ENCODE measurements at regions not wholly inside any gene's neighbourhood (a gene's known extent, or its start where the extent isn't known, plus 50 kb on each side); places are given as distances from the start of the nearest gene placed in this dataset.
"Not testable (repeated sequence)": the region's sequence is repeated elsewhere in the genome, so short reads cannot be mapped to it uniquely, and the experiment has no call there.

DNA sequence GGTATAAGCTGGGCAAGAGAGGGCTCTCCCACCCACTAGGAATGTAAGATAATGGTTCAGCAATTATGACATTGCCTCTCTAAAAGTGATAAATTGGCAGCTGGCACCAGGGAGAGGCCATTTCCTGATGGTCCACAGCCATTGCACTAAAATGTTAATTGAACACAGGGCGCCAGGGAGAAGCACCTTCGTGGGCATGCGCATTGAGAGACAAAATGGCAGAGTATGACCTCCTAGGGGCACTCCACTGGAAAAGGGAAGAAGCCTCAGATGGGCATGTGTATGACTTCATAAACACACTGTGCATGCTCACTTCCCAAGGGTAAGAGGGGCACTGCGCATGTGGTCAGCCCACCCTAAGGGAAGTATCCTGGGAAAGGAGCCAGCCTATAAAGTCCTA lies 419.2 kb downstream of the AGTPBP1 start:
- Mint-ChIP-seq H3K9me3 (ENCODE audit: low read depth) (peaks cover 23% of the 10 kb centered on the region), H3K4me3 (ENCODE audit: low read depth) (no peak overlapping the region), H3K36me3 (ENCODE audit: insufficient read depth) (peaks cover 3% of the 10 kb centered on the region), H3K27me3 (no peaks in the 10 kb centered on the region), H3K27ac (no peak overlapping the region), H3K4me1 (ENCODE audit: low read depth) (peaks cover 18% of the 10 kb centered on the region)
- DNase-seq (ENCODE audit: low spot score, unreplicated experiment), result no peak
- TF ChIP-seq, protein P1, sequence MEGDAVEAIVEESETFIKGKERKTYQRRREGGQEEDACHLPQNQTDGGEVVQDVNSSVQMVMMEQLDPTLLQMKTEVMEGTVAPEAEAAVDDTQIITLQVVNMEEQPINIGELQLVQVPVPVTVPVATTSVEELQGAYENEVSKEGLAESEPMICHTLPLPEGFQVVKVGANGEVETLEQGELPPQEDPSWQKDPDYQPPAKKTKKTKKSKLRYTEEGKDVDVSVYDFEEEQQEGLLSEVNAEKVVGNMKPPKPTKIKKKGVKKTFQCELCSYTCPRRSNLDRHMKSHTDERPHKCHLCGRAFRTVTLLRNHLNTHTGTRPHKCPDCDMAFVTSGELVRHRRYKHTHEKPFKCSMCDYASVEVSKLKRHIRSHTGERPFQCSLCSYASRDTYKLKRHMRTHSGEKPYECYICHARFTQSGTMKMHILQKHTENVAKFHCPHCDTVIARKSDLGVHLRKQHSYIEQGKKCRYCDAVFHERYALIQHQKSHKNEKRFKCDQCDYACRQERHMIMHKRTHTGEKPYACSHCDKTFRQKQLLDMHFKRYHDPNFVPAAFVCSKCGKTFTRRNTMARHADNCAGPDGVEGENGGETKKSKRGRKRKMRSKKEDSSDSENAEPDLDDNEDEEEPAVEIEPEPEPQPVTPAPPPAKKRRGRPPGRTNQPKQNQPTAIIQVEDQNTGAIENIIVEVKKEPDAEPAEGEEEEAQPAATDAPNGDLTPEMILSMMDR (IDR thresholded peaks at IDR 0.05; ENCODE audit: unreplicated experiment), result no peak

DNA sequence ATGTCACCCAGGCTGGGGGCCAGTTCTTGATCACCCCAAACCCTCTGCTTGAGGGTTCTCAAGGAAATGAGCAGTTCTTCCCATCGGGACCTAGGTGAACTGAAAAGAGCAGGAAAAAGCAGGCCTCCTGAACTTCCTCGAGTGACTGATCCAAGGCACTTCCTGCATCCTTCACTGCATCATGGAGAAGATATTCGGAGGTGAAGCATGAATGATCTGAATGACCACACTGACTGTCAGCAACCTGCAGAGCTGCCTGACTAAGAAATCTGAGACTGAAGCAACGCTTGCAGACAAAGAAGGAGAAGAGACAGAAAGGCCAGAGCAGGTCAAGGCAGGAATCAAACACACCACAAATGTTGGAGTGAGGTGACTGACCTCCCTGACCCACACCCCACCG lies 420.2 kb downstream of the AGTPBP1 start:
- no peak for DNase-seq (ENCODE audit: low spot score, unreplicated experiment)
- TF ChIP-seq, protein P1 (IDR thresholded peaks at IDR 0.05; ENCODE audit: unreplicated experiment), result no peak
- Mint-ChIP-seq H3K4me3 (ENCODE audit: low read depth) (no peak overlapping the region), H3K36me3 (ENCODE audit: insufficient read depth) (peaks cover 3% of the 10 kb centered on the region), H3K27me3 (no peaks in the 10 kb centered on the region), H3K4me1 (ENCODE audit: low read depth) (peaks cover 18% of the 10 kb centered on the region), H3K27ac (peak overlapping the region; percentile 41), H3K9me3 (ENCODE audit: low read depth) (peaks cover 23% of the 10 kb centered on the region)

DNA sequence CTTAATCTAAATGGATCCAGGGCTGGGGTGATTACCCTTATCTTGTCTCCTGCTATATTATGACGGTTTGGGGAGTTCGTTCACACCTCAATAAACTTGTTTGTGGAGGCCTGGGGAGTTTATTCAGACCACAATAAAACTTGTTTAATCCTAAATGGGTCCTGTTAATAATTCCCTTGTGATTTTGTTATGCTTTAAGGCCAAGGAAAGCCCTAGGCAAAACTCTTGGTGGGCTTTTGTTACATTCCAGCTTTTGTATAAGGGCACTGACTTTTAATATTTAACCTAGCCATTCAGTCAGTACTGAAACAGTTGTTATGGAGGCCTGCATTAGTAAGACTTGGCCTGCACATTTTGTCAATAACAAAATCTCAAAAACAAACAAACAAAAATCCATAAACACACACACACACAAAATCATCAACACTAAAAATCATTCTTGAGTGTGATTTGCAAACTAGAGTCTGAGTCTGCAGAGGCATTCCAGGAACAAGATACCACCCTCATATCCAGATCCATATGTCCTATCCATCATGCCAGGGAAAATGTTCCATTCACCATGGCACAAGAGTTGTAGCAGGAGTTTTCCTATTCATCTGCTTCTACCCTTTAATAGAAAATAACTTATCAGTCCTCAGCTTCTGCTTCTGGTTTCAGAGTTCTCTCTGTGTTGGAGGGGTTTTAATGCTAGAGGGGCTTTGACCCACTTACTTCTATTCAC lies 421.7 kb downstream of the AGTPBP1 start:
- Mint-ChIP-seq H3K27me3 (no peaks in the 10 kb centered on the region), H3K36me3 (ENCODE audit: insufficient read depth) (peaks cover 2% of the 10 kb centered on the region), H3K4me1 (ENCODE audit: low read depth) (peaks cover 18% of the 10 kb centered on the region), H3K9me3 (ENCODE audit: low read depth) (peaks cover 9% of the 10 kb centered on the region), H3K4me3 (ENCODE audit: low read depth) (peak overlapping the region; percentile 12), H3K27ac (peak overlapping the region; percentile 82)
- DNase-seq (ENCODE audit: low spot score, unreplicated experiment), result no peak
- TF ChIP-seq, protein P1 (IDR thresholded peaks at IDR 0.05; ENCODE audit: unreplicated experiment), result no peak

DNA sequence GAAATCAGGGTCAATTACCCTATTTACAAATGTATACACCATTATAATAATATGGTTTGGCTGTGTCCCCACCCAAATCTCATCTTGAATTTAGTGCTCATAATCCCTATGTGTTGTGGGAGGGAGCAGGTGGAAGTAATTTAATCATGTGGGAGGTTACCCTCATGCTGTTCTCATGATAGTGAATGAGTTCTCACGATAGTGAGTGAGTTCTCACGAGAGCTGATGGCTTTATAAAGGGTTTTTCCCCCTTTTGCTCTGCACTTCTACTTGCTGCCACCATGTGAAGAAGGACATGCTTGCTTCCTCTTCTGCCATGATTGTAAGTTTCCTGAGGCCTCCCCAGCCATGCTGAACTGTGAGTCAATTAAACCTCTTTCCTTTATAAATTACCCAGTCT lies 426.2 kb downstream of the AGTPBP1 start:
- H3K9me3 Mint-ChIP-seq (ENCODE audit: low read depth), result peaks cover 21% of the 10 kb centered on the region
- not testable (repeated sequence) for H3K27me3 Mint-ChIP-seq; H3K4me3 Mint-ChIP-seq (ENCODE audit: low read depth); H3K36me3 Mint-ChIP-seq (ENCODE audit: insufficient read depth); H3K27ac Mint-ChIP-seq; DNase-seq (ENCODE audit: low spot score, unreplicated experiment)
- peaks cover 14% of the 10 kb centered on the region for H3K4me1 Mint-ChIP-seq (ENCODE audit: low read depth)

DNA sequence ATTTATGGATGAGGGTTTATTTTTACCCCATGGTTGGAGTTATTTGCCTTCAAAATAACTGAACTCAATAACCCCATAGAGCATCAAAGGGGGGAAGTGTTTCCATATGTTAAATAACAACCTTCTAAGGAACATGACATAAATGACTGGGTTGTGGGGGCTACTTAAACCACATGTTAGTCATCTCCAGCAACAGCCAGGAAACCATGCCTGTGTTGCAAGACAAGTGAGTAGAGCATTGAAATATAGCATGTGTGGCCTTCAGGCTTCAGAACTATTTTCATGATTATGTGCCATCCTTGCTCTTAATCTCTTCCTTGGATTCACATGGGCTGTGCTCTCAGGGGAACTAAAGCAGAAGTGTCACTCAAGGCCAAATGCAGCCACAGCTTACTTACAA lies 431.2 kb downstream of the AGTPBP1 start:
- peaks cover 26% of the 10 kb centered on the region for H3K9me3 Mint-ChIP-seq (ENCODE audit: low read depth)
- no peaks in the 10 kb centered on the region for H3K36me3 Mint-ChIP-seq (ENCODE audit: insufficient read depth)
- no peak overlapping the region for H3K4me3 Mint-ChIP-seq (ENCODE audit: low read depth)
- no peaks in the 10 kb centered on the region for H3K4me1 Mint-ChIP-seq (ENCODE audit: low read depth)
- TF ChIP-seq, protein P1 (IDR thresholded peaks at IDR 0.05; ENCODE audit: unreplicated experiment), result no peak
- no peak overlapping the region for H3K27ac Mint-ChIP-seq
- no peaks in the 10 kb centered on the region for H3K27me3 Mint-ChIP-seq
- DNase-seq (ENCODE audit: low spot score, unreplicated experiment), result no peak

DNA sequence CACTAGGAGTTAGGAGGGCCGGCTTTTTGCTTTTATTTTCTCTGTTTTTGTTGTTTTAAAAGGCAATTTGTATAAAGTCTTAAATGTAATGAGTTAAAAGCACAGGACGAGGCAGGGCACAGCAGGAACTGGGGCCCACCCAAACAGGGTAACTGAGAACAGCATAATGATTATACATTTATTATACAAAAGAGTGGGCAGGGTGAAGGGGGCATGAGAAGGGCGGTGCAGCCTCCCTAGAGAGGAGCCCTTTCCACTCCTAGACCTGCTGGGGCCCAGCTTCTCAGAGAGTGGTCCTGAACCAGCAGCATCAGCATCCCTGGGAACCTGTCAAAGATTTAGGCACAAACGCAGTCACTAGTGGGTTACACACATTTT lies 438.0 kb downstream of the AGTPBP1 start:
- Mint-ChIP-seq H3K27ac (no peak overlapping the region), H3K4me1 (ENCODE audit: low read depth) (no peaks in the 10 kb centered on the region), H3K36me3 (ENCODE audit: insufficient read depth) (no peaks in the 10 kb centered on the region), H3K4me3 (ENCODE audit: low read depth) (no peak overlapping the region), H3K27me3 (peaks cover 9% of the 10 kb centered on the region), H3K9me3 (ENCODE audit: low read depth) (no peaks in the 10 kb centered on the region)
- DNase-seq (ENCODE audit: low spot score, unreplicated experiment), result no peak
- TF ChIP-seq, protein P1 (IDR thresholded peaks at IDR 0.05; ENCODE audit: unreplicated experiment), result no peak
